ENCODE measurements at regions not wholly inside any gene's neighbourhood (a gene's known extent, or its start where the extent isn't known, plus 50 kb on each side); places are given as distances from the start of the nearest gene placed in this dataset.

DNA sequence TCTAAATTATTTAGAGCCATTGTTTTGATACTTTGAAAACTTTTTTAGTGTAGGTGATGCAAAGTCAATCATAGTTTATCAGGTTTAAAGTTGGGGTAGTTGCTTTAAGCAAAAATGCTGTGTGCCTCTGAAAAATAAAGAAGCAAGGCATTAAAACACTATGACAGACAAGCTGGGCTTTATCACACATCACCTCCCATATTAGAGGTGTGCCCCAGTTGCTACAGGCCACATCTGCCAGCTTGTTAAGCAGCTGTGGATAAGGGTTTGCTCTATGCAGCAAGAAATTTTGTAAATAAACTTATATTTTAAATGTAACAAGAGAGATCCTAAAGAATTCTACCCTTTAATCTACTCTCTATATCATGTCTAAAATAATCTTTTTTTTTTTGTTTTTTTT, 255.8 kb downstream of the B3GLCT start:
- TF ChIP-seq POLR2A (IDR thresholded peaks at IDR 0.05), result no peak
- TF ChIP-seq, protein P1, sequence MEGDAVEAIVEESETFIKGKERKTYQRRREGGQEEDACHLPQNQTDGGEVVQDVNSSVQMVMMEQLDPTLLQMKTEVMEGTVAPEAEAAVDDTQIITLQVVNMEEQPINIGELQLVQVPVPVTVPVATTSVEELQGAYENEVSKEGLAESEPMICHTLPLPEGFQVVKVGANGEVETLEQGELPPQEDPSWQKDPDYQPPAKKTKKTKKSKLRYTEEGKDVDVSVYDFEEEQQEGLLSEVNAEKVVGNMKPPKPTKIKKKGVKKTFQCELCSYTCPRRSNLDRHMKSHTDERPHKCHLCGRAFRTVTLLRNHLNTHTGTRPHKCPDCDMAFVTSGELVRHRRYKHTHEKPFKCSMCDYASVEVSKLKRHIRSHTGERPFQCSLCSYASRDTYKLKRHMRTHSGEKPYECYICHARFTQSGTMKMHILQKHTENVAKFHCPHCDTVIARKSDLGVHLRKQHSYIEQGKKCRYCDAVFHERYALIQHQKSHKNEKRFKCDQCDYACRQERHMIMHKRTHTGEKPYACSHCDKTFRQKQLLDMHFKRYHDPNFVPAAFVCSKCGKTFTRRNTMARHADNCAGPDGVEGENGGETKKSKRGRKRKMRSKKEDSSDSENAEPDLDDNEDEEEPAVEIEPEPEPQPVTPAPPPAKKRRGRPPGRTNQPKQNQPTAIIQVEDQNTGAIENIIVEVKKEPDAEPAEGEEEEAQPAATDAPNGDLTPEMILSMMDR (IDR thresholded peaks at IDR 0.05), result no peak
- H3K36me3 ChIP-seq, result no peaks in the 10 kb centered on the region
- DNase-seq, result no peak

DNA sequence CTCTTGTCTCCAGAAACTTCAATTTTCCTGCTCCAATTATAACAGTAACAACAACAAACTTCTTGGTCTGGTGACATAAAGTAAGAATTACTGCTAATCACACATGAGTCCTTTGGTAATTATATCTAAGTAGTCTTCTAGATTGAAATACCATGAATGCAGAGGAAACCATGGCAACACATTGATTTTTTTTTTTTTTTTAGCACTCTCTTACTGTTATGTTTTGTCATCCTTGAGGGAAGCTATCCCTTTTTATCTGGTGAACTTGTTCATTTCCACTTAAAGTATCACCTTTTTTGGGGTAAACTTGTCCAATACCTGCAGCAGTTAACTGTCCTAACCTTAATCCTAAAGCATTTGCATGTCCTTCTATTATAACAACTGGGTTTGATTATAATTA, 256.3 kb downstream of the B3GLCT start:
- Histone ChIP-seq H3K4me1 (no peaks in the 10 kb centered on the region), H3K27ac (no peak overlapping the region), H3K9me3 (no peaks in the 10 kb centered on the region), H3K36me3 (no peaks in the 10 kb centered on the region), H3K4me3 (no peak overlapping the region), H3K27me3 (no peaks in the 10 kb centered on the region)
- DNase-seq, result no peak
- intact Hi-C loops (cut with DNase I), result no loop called here
- TF ChIP-seq POLR2A (IDR thresholded peaks at IDR 0.05), result no peak
- TF ChIP-seq, protein P1 (IDR thresholded peaks at IDR 0.05), result no peak

More for the DNA sequence above, 255.8 kb downstream of the B3GLCT start:
- intact Hi-C loops (cut with DNase I), result no loop called here
- no peak overlapping the region for H3K27ac ChIP-seq
- H3K27me3 ChIP-seq, result no peaks in the 10 kb centered on the region
- H3K4me3 ChIP-seq, result no peak overlapping the region
- H3K9me3 ChIP-seq, result no peaks in the 10 kb centered on the region
- H3K4me1 ChIP-seq, result no peaks in the 10 kb centered on the region

DNA sequence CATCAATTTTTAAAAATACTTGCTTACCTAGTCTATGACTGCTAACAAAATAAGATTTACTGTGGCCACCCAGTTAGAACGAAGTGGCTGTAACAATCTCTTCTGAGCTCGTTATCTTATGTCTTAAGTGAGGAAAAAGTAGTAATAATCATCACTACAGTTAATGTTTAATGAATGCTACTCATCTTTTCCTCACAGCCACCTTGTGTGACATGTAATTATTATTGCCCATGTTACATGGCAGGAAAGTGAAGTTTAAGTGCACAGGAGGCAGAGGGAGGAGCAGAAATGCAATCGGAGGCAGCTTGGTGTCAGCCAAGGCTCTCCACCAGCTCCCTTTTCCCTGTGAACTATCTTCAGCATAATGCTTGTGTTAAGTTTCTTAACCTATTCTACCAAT, 260.3 kb downstream of the B3GLCT start:
- no peaks in the 10 kb centered on the region for H3K36me3 ChIP-seq
- DNase-seq, result no peak
- no peak for TF ChIP-seq POLR2A (IDR thresholded peaks at IDR 0.05)
- TF ChIP-seq, protein P1 (IDR thresholded peaks at IDR 0.05), result no peak
- no peak overlapping the region for H3K27ac ChIP-seq
- H3K27me3 ChIP-seq, result no peaks in the 10 kb centered on the region
- 70 to 78% methylated on average over 3 of the region's 3 CpGs for WGBS, 2 donors
- H3K9me3 ChIP-seq, result no peaks in the 10 kb centered on the region
- no peak overlapping the region for H3K4me3 ChIP-seq
- H3K4me1 ChIP-seq, result no peaks in the 10 kb centered on the region
- intact Hi-C loops (cut with DNase I), result no loop called here

DNA sequence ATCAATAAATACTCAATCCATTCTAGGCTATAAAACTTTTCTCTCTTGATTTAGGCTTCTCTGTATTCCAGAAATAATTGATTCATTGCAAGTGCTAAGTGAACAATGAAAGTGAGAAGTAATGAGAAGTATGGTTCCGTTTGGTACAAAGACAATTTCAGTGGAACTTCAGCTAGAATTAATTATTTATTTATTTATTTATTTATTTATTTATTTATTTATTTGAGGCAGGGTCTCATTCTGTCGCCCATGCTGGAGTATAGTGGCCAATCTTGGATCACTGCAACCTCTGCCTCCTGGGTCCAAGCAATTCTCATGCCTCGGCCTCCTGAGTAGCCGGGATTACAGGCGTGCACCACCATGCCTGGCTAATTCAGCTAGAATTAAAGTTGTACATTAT, 262.1 kb downstream of the B3GLCT start:
- Histone ChIP-seq H3K9me3 (no peaks in the 10 kb centered on the region), H3K4me3 (no peak overlapping the region), H3K36me3 (no peaks in the 10 kb centered on the region), H3K27me3 (no peaks in the 10 kb centered on the region), H3K4me1 (no peaks in the 10 kb centered on the region), H3K27ac (no peak overlapping the region)
- no peak for TF ChIP-seq POLR2A (IDR thresholded peaks at IDR 0.05)
- TF ChIP-seq, protein P1 (IDR thresholded peaks at IDR 0.05), result no peak
- intact Hi-C loops (cut with DNase I), result no loop called here
- no peak for DNase-seq
- WGBS, 2 donors, result 87 to 92% methylated on average over 5 of the region's 5 CpGs

DNA sequence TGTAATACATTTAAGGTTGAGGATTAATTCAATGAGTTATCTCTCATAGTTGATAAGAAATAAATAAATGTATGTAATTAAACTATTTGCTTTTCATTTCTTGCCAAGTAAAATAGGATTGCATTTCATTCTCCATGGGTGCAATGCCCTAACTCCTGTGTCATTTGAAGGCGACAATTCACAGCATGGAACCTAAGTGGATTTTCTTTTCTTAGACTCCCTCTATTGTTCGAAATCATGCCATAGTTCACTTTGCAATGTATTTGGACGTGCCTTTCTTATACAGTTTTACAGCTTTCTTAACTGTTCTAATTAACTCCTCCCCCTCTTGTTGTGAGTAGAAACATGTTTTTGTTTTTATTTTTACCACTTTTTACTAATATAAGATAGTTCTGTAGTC, 263.0 kb downstream of the B3GLCT start:
- Histone ChIP-seq H3K4me3 (no peak overlapping the region), H3K4me1 (no peaks in the 10 kb centered on the region), H3K36me3 (no peaks in the 10 kb centered on the region), H3K27ac (no peak overlapping the region), H3K9me3 (no peaks in the 10 kb centered on the region), H3K27me3 (peaks cover 0 to under 1% (median 0%) of the 10 kb centered on the region in 4 donors)
- TF ChIP-seq, protein P1 (IDR thresholded peaks at IDR 0.05), result no peak
- no peak for TF ChIP-seq POLR2A (IDR thresholded peaks at IDR 0.05)
- DNase-seq, result no peak
- WGBS, 2 donors, result 51 to 72% methylated on average over 3 of the region's 3 CpGs
- intact Hi-C loops (cut with DNase I), result no loop called here

All from esophagus squamous epithelium (tissue), 5 donors.